ENCODE measurements at regions not wholly inside any gene's neighbourhood (a gene's known extent, or its start where the extent isn't known, plus 50 kb on each side); places are given as distances from the start of the nearest gene placed in this dataset.

DNA sequence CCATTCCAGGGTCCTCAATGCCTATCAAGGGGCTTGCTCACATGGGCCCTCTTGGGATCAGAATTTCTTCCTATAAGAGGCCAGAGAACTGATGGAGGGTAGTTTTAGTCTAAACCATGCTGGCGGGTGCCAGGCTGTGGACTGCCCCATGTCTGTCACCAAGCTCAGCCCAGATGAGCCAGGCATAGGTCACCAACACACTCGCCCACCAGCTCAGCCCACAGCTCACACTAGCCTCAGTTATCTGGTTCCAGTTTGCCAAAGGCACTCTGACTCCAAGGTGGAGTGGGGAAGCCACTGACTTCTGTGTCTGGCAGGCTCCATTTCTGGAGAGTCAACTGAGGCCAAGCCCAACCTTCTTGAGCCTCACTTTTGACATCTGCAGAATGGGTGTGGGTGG, 50.7 kb upstream of the INSYN1 start:
- DNase-seq (ENCODE audit: low read depth in 2 of 2), result no peak

- no peak for DNase-seq (ENCODE audit: low read depth in 2 of 2)
Observed at GRCh38 chr15:73805504-73806089, 52.4 kb upstream of the INSYN1 start.

DNA sequence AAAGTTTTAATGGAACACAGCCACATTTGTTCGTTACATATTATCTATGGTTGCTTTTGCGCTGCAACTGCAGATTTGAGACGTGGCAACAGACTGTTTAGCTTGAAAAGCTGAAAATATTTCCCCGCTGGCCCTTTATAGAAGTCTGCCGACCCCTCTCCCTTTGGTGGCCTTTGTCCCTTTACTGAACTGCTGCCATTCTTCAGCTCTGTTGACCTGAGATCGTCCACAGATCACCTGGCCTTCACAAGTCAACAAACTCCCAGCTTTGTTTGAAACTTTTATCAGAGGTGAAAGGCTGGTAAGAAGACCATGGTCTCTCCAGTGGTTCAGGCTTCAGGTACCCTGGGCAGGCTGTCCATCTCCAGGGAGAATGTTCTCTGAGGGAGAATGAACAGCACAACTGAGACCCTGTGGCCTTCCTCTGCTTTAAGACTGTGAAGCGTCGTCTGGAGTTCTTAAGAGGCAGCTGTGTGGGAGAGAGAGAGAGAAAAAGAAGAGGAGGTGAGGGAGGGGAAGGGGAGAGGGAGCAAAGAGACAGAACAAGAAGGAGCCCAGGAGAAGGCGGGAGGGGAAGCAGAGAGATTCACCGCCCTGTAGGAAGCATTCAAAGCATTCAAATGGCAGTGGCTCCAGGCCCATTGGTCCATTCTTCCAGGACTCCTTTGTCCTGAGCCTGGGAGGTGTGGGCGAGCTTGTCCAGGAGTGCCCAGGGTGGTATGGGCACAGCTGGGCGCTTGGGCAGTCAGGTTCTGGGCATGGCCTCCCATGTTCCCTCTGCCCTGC, 53.7 kb upstream of the INSYN1 start:
- no peak for DNase-seq (ENCODE audit: low read depth in 2 of 2)

DNA sequence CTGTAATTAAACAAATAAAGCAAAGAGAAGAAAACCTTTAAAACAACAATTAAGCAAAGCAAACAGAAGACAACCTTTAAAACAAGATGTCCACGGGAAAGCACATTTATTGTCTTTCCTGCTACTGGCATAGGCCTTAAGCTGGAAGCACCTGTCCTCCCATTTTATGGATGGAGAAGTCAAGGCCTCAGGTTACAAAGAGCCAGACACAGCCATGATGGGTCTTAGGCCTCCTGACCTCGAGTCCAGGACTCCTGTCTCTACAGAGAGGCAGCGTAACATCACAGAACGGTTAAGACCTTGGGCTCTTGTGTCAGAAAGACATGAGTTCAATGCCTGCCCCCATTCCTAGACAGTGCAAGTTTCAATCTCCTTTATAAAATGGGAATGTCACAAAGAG, 54.7 kb upstream of the INSYN1 start:
- DNase-seq (ENCODE audit: low read depth in 2 of 2), result no peak

GRCh38 chr15:73809728-73810501, 56.8 kb upstream of the INSYN1 start:
- no peak for DNase-seq (ENCODE audit: low read depth in 2 of 2)

DNA sequence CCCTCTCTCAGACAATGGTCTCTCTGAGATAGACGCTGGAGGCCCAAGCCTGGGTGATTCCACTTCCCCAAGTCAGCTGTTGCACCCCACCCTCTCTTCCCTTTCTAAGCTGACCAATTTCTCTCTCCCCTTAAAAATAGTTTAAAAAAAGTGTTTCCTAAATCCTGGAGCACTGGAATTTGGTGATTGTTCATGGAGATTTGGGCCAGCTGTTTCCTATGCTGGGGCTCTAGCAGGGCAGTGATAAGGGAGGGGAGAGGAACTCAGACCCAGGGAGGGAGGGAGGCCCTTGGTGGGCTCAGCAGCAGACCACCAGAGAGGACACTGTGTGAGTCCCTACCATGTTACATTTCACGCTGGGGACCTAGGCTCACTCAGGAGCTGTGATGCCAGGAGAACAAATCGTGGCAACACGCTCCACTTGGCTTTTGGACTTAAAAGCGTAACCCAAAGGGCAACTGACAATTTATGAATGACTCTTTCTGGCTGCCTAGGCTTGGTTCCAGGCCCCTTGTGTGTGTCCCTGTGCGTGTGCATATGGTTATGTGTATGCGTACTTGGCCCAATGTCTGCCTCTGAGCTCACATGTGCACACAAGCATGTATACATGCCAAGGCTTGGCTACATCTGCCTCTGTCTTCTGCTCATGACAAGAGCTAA, 59.8 kb upstream of the INSYN1 start:
- DNase-seq (ENCODE audit: low read depth in 2 of 2), result no peak

- no peak for DNase-seq (ENCODE audit: low read depth in 2 of 2)
Observed at GRCh38 chr15:73813589-73813988, 59.8 kb upstream of the TBC1D21 start.

GRCh38 chr15:73818308-73818985, 54.9 kb upstream of the TBC1D21 start:
- DNase-seq (ENCODE audit: low read depth in 2 of 2), result no peak

- no peak for DNase-seq (ENCODE audit: low read depth in 2 of 2)
Observed at GRCh38 chr15:73821181-73821580, 52.2 kb upstream of the TBC1D21 start.

GRCh38 chr15:73822998-73823397, 50.4 kb upstream of the TBC1D21 start:
- peak; percentile 45 to 49 for DNase-seq (ENCODE audit: low read depth in 2 of 2)

All from lung microvascular endothelial cell (primary cell).